Esophagus (tissue), 2 donors: ENCODE measurements at regions not wholly inside any gene's neighbourhood (a gene's known extent, or its start where the extent isn't known, plus 50 kb on each side); places are given as distances from the start of the nearest gene placed in this dataset.

Source experiments
- H3K27ac ChIP-seq, 2 donors: one replicate each; pipeline ENCODE4 v1.5.1; 2013; ENCODE audit warnings: low read depth in 2 of 2, mild to moderate bottlenecking in 2 of 2, inconsistent platforms in 1 of 2, low read length in 1 of 2, moderate library complexity in 1 of 2
- H3K27me3 ChIP-seq, 2 donors: one replicate each; pipeline ENCODE4 v1.6.1; 2013; ENCODE audit warnings: low read length in 2 of 2, control low read depth in 1 of 2, mild to moderate bottlenecking in 1 of 2; ENCODE audit not compliant: insufficient read depth in 2 of 2, control insufficient read depth in 1 of 2
- H3K36me3 ChIP-seq, 2 donors: one replicate each; pipeline ENCODE4 v1.6.1; 2013; ENCODE audit warnings: low read length in 1 of 2; ENCODE audit not compliant: control insufficient read depth in 2 of 2, insufficient read depth in 2 of 2
- H3K4me1 ChIP-seq, 2 donors: one replicate each; pipeline ENCODE4 v1.6.1; 2013; ENCODE audit warnings: low read length in 1 of 2; ENCODE audit not compliant: control insufficient read depth in 2 of 2, insufficient read depth in 2 of 2
- H3K4me3 ChIP-seq, 2 donors: one replicate each; pipeline ENCODE4 v1.5.1; 2013; ENCODE audit warnings: low read length in 2 of 2, mild to moderate bottlenecking in 2 of 2, low read depth in 1 of 2, moderate library complexity in 1 of 2
- H3K9me3 ChIP-seq, 2 donors: one replicate each; pipeline ENCODE4 v1.6.1; 2013; ENCODE audit warnings: mild to moderate bottlenecking in 2 of 2, low read depth in 1 of 2, low read length in 1 of 2, moderate library complexity in 1 of 2; ENCODE audit not compliant: control insufficient read depth in 2 of 2, insufficient read depth in 1 of 2
- WGBS, 2 donors: extraction: QIAGEN DNeasy Blood & Tissue Kit; methylation state at CpG; one replicate each; pipeline ENCODE4 v1.1.7; 2013; 5-methylcytosine and 5-hydroxymethylcytosine counted together
- donor health status: healthy with polysubstance abuse.
- donor health status: Bipolar disorder and iron deficiency.

- WGBS, 2 donors = 63 to 65% methylated on average over 6 of the region's 6 CpGs
- Histone ChIP-seq H3K27me3 (no peaks in the 10 kb centered on the region), H3K27ac (no peak overlapping the region), H3K36me3 (no peaks in the 10 kb centered on the region), H3K4me1 (no peaks in the 10 kb centered on the region), H3K9me3 (no peaks in the 10 kb centered on the region), H3K4me3 (no peak overlapping the region)
These were observed 161.6 kb upstream of the ALKAL2 start for GRCh38 chr2:449246-450067.

DNA sequence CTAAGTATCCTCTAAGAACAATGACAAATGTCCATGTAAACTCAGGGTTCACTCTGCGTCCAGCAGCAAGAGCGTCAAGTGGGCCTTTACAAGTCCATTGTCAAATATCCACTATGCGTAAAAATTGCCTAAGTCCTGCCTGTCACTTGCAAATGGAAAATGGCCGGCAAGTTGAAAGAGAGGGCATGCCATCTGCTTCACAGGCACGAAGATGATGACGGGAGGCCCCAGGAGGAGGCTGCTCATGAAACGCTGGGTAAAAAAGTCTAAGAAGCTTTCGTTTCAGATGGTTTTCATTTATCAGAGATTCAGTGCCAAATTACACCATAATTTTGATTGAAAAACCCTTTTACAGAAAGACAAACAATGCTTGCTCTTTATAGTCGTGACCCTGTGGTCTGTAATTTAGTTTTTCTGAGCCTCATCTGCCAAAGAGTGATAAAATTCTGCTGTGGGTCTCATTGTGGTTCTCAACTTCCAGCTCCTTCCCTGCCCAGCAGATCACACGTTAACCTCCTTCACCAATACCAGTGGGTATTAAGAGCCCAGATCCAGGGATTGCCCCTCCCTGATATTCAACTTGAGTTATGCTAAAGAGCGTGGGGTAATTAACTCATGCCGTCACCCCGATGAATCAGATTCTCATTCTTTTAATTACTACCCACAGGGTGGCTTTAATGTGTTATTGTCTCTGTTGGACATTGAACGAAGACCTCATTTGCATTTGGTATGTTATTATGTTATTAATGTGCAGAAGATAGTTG, 160.2 kb upstream of the ALKAL2 start:
- Histone ChIP-seq H3K36me3 (no peaks in the 10 kb centered on the region), H3K4me1 (no peaks in the 10 kb centered on the region), H3K27ac (no peak overlapping the region), H3K9me3 (no peaks in the 10 kb centered on the region), H3K27me3 (no peaks in the 10 kb centered on the region), H3K4me3 (no peak overlapping the region)
- WGBS, 2 donors = 80 to 82% methylated on average over 14 of the region's 14 CpGs

DNA sequence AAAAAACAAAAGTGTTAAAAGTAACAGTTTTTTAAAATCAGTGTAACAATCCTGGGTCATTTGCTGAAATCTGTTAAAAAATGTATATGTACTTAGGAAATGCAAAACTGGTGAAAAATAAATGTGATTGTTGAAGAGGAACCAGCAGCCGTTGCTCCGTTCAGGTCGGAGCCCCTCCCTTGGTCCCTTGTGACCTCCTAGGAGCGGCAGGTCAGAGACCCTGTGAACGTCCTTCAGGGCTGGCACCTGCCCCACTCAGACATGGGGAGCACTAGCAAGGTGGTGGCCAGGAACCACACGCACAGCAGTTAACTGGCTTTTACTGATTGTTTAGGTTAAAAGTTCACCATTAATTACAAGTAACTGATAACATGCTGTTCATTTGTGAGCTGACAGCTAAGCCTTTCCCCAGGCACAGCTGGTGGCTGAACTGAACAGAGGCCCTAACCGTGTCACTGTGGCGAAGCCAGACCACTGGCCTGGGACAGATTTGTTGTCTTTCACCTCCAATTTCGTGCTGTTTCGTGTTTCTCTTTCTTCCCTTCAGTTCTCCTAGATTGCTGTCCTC, 159.2 kb upstream of the ALKAL2 start:
- Histone ChIP-seq H3K36me3 (no peaks in the 10 kb centered on the region), H3K27ac (no peak overlapping the region), H3K4me3 (no peak overlapping the region), H3K9me3 (no peaks in the 10 kb centered on the region), H3K4me1 (no peaks in the 10 kb centered on the region), H3K27me3 (no peaks in the 10 kb centered on the region)
- WGBS, 2 donors = 56 to 70% methylated on average over 10 of the region's 10 CpGs

DNA sequence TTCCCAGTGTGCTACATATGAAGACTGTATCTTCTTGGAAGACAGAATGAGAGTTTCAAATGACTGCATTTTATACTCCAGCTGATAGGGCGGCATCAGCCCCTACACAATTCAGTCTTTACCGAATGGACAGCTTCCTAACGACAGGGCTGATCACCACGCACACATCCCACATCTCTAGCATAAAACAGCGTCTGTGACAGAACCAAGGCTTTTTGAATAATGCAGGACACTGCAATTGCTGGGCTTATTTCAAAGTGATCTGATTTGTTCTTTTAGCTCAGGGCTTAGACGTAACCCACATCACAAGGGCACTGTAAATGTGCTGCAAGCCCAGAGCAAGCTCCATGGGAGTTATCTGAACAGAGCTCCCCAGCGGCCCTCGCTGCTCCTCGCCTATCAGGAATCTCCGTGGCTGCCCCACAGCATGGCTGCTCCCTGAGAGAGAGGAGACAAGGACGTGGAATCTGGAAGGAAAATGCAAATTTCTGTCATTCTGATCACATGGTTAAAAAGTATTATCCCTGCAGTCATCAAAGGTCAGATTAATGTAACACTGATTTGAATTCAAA, 158.5 kb upstream of the ALKAL2 start:
- no peaks in the 10 kb centered on the region for H3K4me1 ChIP-seq
- no peak overlapping the region for H3K4me3 ChIP-seq
- no peaks in the 10 kb centered on the region for H3K36me3 ChIP-seq
- no peaks in the 10 kb centered on the region for H3K9me3 ChIP-seq
- no peak overlapping the region for H3K27ac ChIP-seq
- no peaks in the 10 kb centered on the region for H3K27me3 ChIP-seq
- 69 to 76% methylated on average over 11 of the region's 11 CpGs for WGBS, 2 donors

DNA sequence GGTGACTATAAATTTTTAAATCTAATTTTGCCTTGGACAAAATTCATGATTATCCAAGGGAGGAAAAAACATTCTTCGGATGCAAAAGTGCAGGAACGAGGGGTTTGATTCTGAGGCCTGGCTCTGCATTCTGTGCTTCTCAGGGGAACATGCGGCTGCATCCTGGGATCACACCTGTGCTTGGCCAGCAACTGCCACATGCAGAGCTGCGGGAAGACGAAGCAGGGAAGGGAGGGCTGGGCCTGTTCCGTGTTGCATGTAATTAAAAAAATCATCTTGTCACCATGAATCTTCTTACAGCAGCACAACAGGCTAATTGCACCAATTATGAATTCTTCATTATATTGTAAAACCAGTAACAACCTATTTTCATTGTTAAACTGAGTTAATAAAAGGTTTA, 158.0 kb upstream of the ALKAL2 start:
- WGBS, 2 donors = 87 to 95% methylated on average over 6 of the region's 6 CpGs
- Histone ChIP-seq H3K27ac (no peak overlapping the region), H3K9me3 (no peaks in the 10 kb centered on the region), H3K4me1 (no peaks in the 10 kb centered on the region), H3K27me3 (no peaks in the 10 kb centered on the region), H3K36me3 (no peaks in the 10 kb centered on the region), H3K4me3 (no peak overlapping the region)

- 89 to 94% methylated on average over 39 of the region's 39 CpGs for WGBS, 2 donors
These were observed 157.3 kb upstream of the ALKAL2 start for GRCh38 chr2:444937-445884.

DNA sequence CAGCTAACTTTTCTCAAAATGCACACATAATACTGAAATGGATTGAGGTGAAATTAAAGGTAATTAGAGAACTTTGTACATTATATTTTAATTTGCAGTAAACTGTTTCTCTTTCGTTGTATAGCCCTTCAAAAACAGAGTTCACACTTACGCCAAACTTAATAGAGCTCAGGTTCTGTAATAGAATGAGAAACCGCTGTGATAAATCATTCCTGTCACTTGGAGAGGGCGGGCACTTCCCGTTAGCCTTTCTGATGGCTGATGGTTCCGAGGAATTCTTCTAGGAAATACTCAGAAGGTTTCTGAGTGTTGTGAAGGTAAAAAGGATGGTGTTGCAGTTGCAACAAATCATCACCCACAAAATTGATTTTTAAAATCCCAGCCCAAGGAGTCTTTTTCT, 155.8 kb upstream of the ALKAL2 start:
- 58 to 62% methylated on average over 6 of the region's 6 CpGs for WGBS, 2 donors
- no peak overlapping the region for H3K27ac ChIP-seq
- H3K4me3 ChIP-seq = no peak overlapping the region
- H3K4me1 ChIP-seq = no peaks in the 10 kb centered on the region
- no peaks in the 10 kb centered on the region for H3K9me3 ChIP-seq
- H3K36me3 ChIP-seq = no peaks in the 10 kb centered on the region
- no peaks in the 10 kb centered on the region for H3K27me3 ChIP-seq

More at GRCh38 chr2:444937-445884, 157.3 kb upstream of the ALKAL2 start:
- Histone ChIP-seq H3K4me1 (no peaks in the 10 kb centered on the region), H3K27me3 (no peaks in the 10 kb centered on the region), H3K27ac (no peak overlapping the region), H3K4me3 (no peak overlapping the region), H3K36me3 (no peaks in the 10 kb centered on the region), H3K9me3 (no peaks in the 10 kb centered on the region)

GRCh38 chr2:443216-443615, 155.3 kb upstream of the ALKAL2 start:
- H3K9me3 ChIP-seq = no peaks in the 10 kb centered on the region
- WGBS, 2 donors = 91 to 94% methylated on average over 19 of the region's 19 CpGs
- H3K27me3 ChIP-seq = no peaks in the 10 kb centered on the region
- H3K27ac ChIP-seq = no peak overlapping the region
- H3K4me3 ChIP-seq = no peak overlapping the region
- H3K36me3 ChIP-seq = no peaks in the 10 kb centered on the region
- H3K4me1 ChIP-seq = no peaks in the 10 kb centered on the region
